ENCODE measurements at regions not wholly inside any gene's neighbourhood (a gene's known extent, or its start where the extent isn't known, plus 50 kb on each side); places are given as distances from the start of the nearest gene placed in this dataset.

GRCh38 chr10:78945838-78946237 is 122.9 kb upstream of the ZMIZ1 start:
- no peak for TF ChIP-seq ZNF274 (IDR thresholded peaks at IDR 0.05; ENCODE audit: low read depth, low read length)
- TF ChIP-seq YY1 (IDR thresholded peaks at IDR 0.05; ENCODE audit: insufficient read depth, insufficient read length), result no peak
